ENCODE measurements at regions not wholly inside any gene's neighbourhood (a gene's known extent, or its start where the extent isn't known, plus 50 kb on each side); places are given as distances from the start of the nearest gene placed in this dataset.

DNA sequence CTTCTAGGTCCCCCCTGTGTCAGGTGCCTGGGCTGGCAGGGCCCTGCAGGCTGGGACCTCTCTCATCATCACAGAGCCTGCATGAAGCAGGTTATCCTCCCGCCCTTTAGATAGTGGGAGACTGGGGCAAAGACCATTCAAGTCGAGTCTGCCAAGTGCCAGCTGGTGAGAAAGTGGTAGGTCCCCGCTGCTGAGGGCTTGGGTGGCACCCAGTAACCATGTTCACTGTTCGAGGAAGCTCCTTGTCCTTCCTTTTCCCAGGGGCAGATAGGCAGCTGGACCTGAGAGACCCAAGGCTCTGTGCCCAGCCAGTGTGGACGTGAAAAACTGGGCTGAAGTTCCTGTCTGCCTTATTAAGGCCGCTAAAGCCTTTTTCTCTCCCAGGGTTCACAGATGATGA lies 1319.8 kb downstream of the TBC1D22A start:
- no peak for TF ChIP-seq POLR2A (IDR thresholded peaks at IDR 0.05)
- no peak for TF ChIP-seq POLR2AphosphoS5 (IDR thresholded peaks at IDR 0.05)
- TF ChIP-seq, protein P1, sequence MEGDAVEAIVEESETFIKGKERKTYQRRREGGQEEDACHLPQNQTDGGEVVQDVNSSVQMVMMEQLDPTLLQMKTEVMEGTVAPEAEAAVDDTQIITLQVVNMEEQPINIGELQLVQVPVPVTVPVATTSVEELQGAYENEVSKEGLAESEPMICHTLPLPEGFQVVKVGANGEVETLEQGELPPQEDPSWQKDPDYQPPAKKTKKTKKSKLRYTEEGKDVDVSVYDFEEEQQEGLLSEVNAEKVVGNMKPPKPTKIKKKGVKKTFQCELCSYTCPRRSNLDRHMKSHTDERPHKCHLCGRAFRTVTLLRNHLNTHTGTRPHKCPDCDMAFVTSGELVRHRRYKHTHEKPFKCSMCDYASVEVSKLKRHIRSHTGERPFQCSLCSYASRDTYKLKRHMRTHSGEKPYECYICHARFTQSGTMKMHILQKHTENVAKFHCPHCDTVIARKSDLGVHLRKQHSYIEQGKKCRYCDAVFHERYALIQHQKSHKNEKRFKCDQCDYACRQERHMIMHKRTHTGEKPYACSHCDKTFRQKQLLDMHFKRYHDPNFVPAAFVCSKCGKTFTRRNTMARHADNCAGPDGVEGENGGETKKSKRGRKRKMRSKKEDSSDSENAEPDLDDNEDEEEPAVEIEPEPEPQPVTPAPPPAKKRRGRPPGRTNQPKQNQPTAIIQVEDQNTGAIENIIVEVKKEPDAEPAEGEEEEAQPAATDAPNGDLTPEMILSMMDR (IDR thresholded peaks at IDR 0.05 in 8 of 11, conservative IDR thresholded peaks at IDR 0.05 in 3 of 11), result no peak

All from spleen (tissue), 7 donors.